Large intestine (tissue), 3 donors: ENCODE measurements at regions not wholly inside any gene's neighbourhood (a gene's known extent, or its start where the extent isn't known, plus 50 kb on each side); places are given as distances from the start of the nearest gene placed in this dataset.

Experiments used
- DNase-seq, 2 donors: peaks; one replicate each; pipeline versions ENCODE4 v3.0.0 to v3.0.0-alpha.2; 2013
- H3K27ac ChIP-seq: one replicate; pipeline ENCODE4 v1.5.1; 2013; ENCODE audit warnings: low read length
- H3K27me3 ChIP-seq: 2 replicates; pipeline ENCODE4 v1.6.1; 2013; ENCODE audit warnings: low read length; ENCODE audit not compliant: control insufficient read depth, insufficient read depth
- H3K36me3 ChIP-seq: 2 replicates; pipeline ENCODE4 v1.6.1; 2013; ENCODE audit warnings: low read length; ENCODE audit not compliant: control insufficient read depth, insufficient read depth
- H3K4me1 ChIP-seq: one replicate; pipeline ENCODE4 v1.6.1; 2013; ENCODE audit warnings: low read length; ENCODE audit not compliant: control insufficient read depth, insufficient read depth
- H3K4me3 ChIP-seq: one replicate; pipeline ENCODE4 v1.5.1; 2013; ENCODE audit warnings: low read length
- H3K9me3 ChIP-seq: one replicate; pipeline ENCODE4 v1.6.1; 2013; ENCODE audit warnings: mild to moderate bottlenecking, low read depth, low read length, moderate library complexity; ENCODE audit not compliant: control insufficient read depth
- WGBS: methylation state at CpG from one replicate; pipeline ENCODE4 v1.1.5; 2013; ENCODE audit warnings: low lambda C conversion rate; ENCODE audit not compliant: insufficient coverage; 5-methylcytosine and 5-hydroxymethylcytosine counted together

- no peaks in the 10 kb centered on the region for H3K36me3 ChIP-seq
- no peak overlapping the region for H3K27ac ChIP-seq
- H3K9me3 ChIP-seq: no peaks in the 10 kb centered on the region
- no peak overlapping the region for H3K4me3 ChIP-seq
- DNase-seq: no peak
- H3K4me1 ChIP-seq: no peaks in the 10 kb centered on the region
- no CpG with 5 or more reads among the region's 10 CpGs for WGBS
- H3K27me3 ChIP-seq: peaks cover 10% of the 10 kb centered on the region
These were observed 110.9 kb downstream of the UNCX start for GRCh38 chr7:1343551-1343950.

GRCh38 chr7:1344421-1344820, 111.7 kb downstream of the UNCX start:
- no peak for DNase-seq
- Histone ChIP-seq H3K4me3 (no peak overlapping the region), H3K27me3 (peaks cover 7% of the 10 kb centered on the region), H3K27ac (no peak overlapping the region), H3K9me3 (no peaks in the 10 kb centered on the region), H3K36me3 (no peaks in the 10 kb centered on the region), H3K4me1 (no peaks in the 10 kb centered on the region)
- no CpG with 5 or more reads among the region's 12 CpGs for WGBS

- H3K36me3 ChIP-seq: no peaks in the 10 kb centered on the region
- no peaks in the 10 kb centered on the region for H3K4me1 ChIP-seq
- H3K4me3 ChIP-seq: no peak overlapping the region
- H3K9me3 ChIP-seq: no peaks in the 10 kb centered on the region
- no CpG with 5 or more reads among the region's 25 CpGs for WGBS
- no peak overlapping the region for H3K27ac ChIP-seq
- no peak for DNase-seq
- H3K27me3 ChIP-seq: peaks cover 5% of the 10 kb centered on the region
These were observed 112.5 kb downstream of the UNCX start for GRCh38 chr7:1344981-1345701.

DNA sequence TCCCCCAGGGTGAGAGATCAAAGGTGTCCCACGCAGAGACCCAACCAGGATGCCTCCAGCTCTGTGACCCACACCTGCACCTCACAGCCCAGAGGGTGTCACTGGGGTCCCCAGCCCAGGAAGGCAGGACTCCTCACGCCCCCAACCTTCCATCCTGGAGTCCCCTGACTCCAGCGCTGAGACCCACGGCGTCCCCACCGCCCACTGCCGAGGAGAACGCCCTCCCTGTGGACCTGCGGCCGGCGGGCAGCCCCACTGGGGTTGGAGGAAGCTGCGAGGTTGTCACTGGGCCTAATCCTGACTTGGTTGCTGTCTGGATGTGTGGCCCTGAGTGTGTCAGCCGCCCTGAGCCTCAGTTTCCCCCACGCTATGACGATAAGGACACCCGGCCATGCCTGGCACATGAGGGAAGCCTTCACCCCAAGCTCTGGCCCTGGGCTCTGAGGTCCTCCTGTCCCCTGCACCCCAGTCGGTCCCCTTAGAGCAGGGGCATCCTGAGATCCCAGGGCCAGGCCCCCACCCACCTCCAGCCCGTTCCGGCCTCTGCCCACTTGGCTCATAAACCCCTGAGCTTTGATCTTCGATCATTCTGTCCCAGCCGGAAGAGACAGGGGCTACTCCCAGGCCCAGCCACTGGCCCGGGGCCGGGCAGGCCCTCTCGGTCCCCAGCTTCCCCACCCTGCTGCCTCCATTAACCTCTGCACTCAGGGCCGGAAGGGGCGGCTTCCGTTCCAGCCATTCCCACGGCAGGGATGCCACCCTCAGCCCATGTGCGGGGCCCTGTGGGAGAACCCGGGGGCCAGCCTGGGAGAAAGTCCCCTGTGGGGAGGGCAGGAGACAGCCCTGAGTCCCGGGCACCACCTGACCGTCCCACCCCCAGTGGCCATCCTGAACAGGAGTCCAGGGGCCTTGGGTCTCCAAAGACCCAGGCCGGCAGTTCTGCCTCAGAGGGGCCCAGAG, 113.2 kb downstream of the MICALL2 start:
- DNase-seq: no peak
- WGBS: no CpG with 5 or more reads among the region's 33 CpGs
- H3K4me3 ChIP-seq: no peak overlapping the region
- H3K9me3 ChIP-seq: no peaks in the 10 kb centered on the region
- H3K4me1 ChIP-seq: no peaks in the 10 kb centered on the region
- peaks cover 3% of the 10 kb centered on the region for H3K27me3 ChIP-seq
- H3K27ac ChIP-seq: no peak overlapping the region
- no peaks in the 10 kb centered on the region for H3K36me3 ChIP-seq

DNA sequence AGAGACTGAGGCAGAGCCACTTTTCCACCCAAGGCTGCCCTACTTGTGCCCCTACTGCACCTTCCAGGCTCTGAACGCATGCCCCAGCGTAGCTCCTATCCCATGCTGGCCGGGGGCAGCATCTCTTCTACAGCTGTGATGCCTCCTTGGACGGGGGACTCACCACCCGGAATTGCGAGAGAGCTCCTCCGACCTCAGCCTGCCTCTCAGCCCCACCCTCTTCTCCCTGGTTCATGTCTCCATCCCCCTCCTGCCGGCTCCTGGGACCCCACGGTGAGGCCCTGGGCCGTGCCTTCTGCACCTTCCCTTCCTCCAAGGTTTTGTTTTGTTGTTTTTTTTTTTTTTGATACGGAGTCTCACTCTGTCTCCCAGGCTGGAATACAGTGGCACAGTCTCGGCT, 112.4 kb downstream of the MICALL2 start:
- H3K27me3 ChIP-seq: peaks cover 5% of the 10 kb centered on the region
- H3K4me3 ChIP-seq: no peak overlapping the region
- H3K27ac ChIP-seq: no peak overlapping the region
- no peak for DNase-seq
- 87% methylated on average over 3 of the region's 12 CpGs for WGBS
- H3K4me1 ChIP-seq: no peaks in the 10 kb centered on the region
- no peaks in the 10 kb centered on the region for H3K36me3 ChIP-seq
- no peaks in the 10 kb centered on the region for H3K9me3 ChIP-seq

GRCh38 chr7:1348096-1348822, 111.0 kb downstream of the MICALL2 start:
- DNase-seq: no peak
- 62% methylated on average over 3 of the region's 28 CpGs for WGBS
- Histone ChIP-seq H3K9me3 (peaks cover 4% of the 10 kb centered on the region), H3K4me3 (no peak overlapping the region), H3K36me3 (no peaks in the 10 kb centered on the region), H3K27me3 (peaks cover 7% of the 10 kb centered on the region), H3K27ac (no peak overlapping the region), H3K4me1 (peaks cover 4% of the 10 kb centered on the region)

- H3K27me3 ChIP-seq: peaks cover 7% of the 10 kb centered on the region
- no peaks in the 10 kb centered on the region for H3K36me3 ChIP-seq
- DNase-seq: no peak
- H3K4me1 ChIP-seq: peaks cover 4% of the 10 kb centered on the region
- WGBS: no CpG with 5 or more reads among the region's 18 CpGs
- no peak overlapping the region for H3K4me3 ChIP-seq
- no peak overlapping the region for H3K27ac ChIP-seq
- H3K9me3 ChIP-seq: peaks cover 4% of the 10 kb centered on the region
These were observed 110.4 kb downstream of the MICALL2 start for GRCh38 chr7:1348823-1349335.

DNA sequence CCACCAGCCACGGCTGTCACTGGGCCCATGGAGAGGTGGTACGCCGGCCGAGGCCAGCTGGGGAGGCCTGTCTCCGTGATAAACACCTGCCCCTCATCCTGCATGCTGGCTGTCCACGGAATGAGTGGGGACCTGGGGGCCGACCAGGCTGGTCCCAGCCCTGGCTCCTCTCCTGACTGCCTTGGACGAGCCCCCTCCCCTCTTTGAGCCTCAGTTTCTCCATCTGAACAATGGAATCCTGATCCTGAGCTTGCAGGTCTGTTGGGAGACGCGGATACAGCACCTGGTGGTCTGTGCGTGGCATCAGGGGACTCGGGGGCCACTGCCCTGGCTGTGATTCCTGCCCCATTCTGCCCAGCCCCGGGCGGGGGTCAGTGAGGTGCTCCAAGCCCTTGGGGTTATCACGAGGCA, 109.9 kb downstream of the MICALL2 start:
- peaks cover 4% of the 10 kb centered on the region for H3K4me1 ChIP-seq
- no peak for DNase-seq
- no peak overlapping the region for H3K27ac ChIP-seq
- no peak overlapping the region for H3K4me3 ChIP-seq
- WGBS: 86% methylated on average over 1 of the region's 15 CpGs
- no peaks in the 10 kb centered on the region for H3K36me3 ChIP-seq
- peaks cover 7% of the 10 kb centered on the region for H3K27me3 ChIP-seq
- H3K9me3 ChIP-seq: peaks cover 4% of the 10 kb centered on the region

DNA sequence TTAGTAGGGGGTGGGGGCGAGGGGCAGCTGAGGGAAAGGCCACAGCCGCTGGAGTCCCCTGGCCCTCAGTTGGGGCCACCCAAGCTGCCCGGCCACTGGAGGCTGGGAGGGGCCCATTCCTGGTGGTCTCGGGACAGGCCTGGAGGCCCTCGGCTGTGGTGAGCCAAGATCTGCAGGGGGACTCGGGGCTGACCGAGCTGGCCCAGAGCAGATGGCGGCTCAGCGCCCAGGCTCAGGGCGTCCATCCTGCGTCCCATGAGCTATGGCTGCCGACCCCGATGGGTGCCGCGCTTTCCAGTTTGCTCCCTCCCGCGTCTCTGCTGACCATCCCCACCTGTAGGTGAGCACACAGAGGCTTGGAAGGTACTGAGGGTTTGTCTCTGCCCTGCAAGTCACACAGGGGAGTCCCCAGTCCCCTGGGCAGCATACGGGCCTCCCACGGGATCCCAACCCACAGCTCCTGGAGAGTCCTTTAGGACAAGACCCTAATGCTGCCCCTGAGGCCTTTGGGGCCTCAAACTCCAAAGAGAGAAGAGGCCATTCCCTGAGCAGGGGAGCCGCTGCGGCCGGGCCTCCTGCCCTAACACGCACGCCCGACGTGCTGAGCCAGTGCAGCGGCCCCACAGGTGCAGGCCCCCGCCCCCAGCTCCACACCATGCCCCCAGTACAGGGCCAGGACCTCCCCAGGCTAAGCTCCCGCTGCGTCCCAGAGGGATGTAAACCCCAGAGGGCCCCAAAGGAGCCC, 107.2 kb downstream of the MICALL2 start:
- H3K9me3 ChIP-seq: peaks cover 4% of the 10 kb centered on the region
- no peaks in the 10 kb centered on the region for H3K36me3 ChIP-seq
- H3K4me1 ChIP-seq: peaks cover 14% of the 10 kb centered on the region
- H3K27ac ChIP-seq: no peak overlapping the region
- no peak overlapping the region for H3K4me3 ChIP-seq
- peaks cover 12% of the 10 kb centered on the region for H3K27me3 ChIP-seq
- no peak for DNase-seq
- WGBS: no CpG with 5 or more reads among the region's 30 CpGs
